Stimulated activated CD8-positive, alpha-beta memory T cell treated with anti-CD3 and anti-CD28 coated beads, Interleukin-4, amount 100 ng/mL, for 4 hours (primary cell): ENCODE measurements at regions not wholly inside any gene's neighbourhood (a gene's known extent, or its start where the extent isn't known, plus 50 kb on each side); places are given as distances from the start of the nearest gene placed in this dataset.
"Not testable (repeated sequence)": the region's sequence is repeated elsewhere in the genome, so short reads cannot be mapped to it uniquely, and the experiment has no call there.

ENCODE experiments used
- DNase-seq, 2 donors: peaks; one replicate each; pipeline ENCODE4 v3.0.0-alpha.2; 2020; ENCODE audit warnings: low read depth in 2 of 2, low spot score in 1 of 2

DNA sequence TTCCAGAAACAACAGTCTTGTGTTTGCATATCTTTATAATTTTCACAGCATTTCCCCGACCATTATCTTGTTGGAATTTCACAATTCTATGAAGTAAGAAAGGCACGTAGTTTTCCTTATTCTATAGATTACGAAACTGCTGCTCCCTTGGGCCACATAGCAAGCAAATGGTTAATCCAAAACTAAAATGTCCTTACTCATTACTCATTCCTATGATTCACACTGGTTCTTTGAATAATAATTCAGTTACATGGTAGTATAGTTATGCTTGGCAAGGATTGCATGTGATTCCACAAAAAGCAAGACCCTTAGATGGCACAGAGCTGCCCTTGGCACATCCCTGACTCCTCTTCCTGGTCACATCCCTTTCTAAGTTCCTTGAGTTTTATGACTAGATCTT lies 51.2 kb downstream of the OR13H1 start:
- DNase-seq: no peak

DNA sequence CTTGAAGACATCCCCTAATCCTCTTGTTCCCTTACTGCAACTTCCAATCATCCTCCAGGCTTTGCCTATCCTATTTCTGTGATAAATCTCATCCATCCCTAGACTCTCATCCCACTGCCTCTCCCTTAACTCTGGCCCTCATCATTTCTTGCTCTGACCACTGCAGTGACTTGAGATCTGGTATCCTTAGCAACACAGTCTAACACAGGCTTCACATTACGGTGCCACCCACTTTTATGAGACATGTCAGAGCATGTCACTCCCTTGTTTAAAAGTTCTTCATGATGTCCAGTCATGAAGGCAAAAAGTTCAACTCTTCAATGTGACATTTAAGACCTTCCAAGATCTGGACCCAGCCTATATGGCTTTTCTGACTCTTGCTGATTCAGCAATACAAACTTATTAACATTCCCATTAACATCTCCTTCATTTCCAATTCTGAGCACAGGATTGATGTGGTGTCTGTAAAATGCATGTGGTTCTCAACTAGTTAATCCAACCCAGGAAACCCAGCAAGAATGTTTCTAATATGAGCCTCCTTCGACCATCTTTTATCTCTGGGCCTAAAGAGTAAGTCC lies 64.0 kb downstream of the OR13H1 start:
- DNase-seq: no peak

DNA sequence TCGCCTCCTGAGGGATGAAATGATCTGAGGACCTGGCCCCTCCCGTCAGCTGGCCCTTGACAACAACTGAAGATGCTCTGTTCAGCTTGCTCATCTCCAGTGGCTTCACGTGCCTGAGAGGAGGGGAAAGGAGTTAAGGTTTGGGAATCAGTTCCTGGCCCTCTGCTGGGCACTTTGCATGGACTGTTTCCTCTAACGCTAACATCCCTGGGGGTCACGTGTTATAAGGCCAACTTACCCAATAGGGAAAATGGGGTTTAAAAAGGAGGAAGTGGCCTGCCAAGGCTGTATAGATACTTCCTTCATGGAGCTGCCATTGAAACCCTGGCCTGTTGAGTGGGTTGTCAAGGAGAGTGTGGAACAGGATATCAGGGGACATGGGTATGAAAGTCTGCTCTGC lies 65.6 kb downstream of the OR13H1 start:
- no peak for DNase-seq

DNA sequence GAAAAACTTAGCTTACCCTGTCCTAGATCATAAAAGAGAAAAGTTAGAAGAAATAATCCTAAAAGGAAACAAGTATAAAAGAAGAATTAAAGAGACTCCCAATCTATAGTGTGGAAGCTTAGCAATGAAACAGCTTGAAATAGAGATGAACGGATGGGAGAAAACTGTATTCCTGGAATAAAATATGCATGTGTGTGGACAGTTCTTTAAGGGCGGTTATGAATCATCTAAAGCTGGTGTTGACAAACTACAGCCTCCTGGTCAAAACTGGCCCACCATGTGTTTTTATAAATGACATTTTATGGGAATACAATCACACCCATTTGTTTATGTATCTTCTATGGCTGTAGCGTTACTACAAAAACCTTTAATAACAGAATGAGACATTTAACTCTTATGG lies 69.4 kb downstream of the OR13H1 start:
- no peak for DNase-seq

GRCh38 chrX:131614241-131614640 lies 70.4 kb downstream of the OR13H1 start:
- no peak for DNase-seq

- no peak for DNase-seq
These were observed 73.3 kb downstream of the OR13H1 start for GRCh38 chrX:131617182-131617581.

DNA sequence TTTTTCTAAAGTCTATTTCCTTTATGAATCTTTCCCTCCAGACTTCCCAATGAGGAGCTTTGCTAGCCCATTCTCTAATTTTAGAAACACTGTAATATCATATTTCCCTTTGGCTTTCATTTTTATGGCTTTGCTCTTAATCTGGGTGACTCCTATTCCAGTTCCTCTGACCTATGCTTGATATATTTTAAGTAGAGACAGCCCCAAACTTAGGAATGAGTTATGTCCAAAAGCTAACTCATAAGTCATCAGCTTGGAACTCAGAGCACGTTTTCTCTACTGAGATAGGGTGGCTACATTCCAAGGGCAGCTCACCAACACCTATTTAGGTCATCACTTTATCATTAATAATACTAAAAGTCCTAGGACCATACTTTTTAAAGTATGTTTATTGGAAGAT lies 77.8 kb downstream of the OR13H1 start:
- DNase-seq: no peak

- DNase-seq: no peak
These were observed 82.9 kb downstream of the OR13H1 start for GRCh38 chrX:131626681-131627296.

DNA sequence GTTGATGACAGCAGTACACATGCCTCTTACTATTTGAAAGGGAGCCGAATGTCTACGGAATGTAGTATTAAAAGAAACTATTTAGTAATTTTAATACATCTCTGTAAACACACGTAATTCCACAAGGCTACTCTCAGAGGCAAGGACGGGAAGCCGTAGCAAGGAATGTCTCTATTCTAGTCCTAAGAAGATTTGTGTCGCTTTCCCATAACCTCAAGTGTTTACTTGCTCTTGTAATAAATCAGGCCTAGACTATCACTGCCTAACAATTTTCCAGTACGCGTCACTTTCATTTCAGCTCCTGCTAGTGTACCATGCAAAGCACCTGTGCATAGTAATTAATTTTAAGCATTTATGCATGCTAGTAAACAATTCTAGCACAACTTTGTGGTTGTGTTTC lies 86.7 kb downstream of the OR13H1 start:
- no peak for DNase-seq

GRCh38 chrX:131633285-131633917 lies 89.5 kb downstream of the OR13H1 start:
- DNase-seq: no peak

- DNase-seq: no peak
These were observed 91.0 kb downstream of the OR13H1 start for GRCh38 chrX:131634900-131635299.

GRCh38 chrX:131646106-131646505 lies 102.2 kb downstream of the OR13H1 start:
- DNase-seq: no peak

DNA sequence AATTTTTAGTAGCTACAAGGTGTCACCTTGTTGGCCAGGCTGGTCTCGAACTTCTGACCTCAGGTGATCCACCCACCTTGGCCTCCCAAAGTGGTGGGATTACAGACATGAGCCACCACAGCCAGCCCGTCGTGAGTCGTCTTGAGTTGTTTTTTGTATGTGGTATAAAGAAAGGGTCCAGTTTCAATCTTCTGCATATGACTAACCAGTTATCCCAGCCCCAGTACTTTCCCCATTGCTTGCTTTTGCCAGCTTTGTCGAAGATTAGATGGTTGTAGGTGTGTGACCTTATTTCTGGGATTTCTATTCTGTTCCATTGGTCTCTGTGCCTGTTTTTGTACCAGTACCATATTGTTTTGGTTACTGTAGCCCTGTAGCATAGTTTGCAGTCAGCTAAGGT lies 105.9 kb downstream of the OR13H1 start:
- no peak for DNase-seq

DNA sequence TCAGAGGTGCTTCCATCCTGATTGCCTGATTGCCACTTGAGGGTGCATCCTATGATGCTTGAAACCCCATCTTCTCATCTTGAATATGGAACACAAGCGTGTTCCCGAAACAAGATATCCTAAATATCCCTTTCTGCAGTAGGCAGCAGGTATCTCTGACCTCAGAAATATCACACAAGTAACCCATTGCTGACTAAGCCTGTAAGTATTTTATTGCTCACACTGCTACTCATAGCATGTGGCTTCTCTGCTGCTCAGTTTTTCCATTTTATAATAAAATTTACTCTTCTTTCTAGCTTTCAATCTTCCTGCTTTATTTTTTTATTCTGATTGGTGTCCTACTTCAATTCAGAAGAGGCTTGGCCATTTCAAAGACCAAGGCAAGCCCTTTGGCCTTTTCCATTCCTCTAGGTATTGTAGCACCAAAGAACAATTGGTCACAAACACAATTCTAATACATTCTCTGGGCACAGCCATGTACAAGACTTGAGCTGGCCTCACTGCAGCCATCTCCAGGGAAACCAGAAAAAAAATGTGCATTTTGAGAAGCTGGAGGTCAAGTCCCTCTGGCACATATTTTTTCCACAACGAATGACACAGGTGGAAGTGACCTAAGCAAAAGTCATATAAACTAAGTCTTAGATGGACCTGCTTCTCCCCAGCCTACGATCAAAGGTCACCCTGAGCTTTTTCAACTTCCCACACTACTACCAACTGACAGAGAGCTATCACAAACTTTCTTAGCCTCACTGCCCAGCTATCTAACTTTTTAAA lies 107.0 kb downstream of the OR13H1 start:
- DNase-seq: no peak

GRCh38 chrX:131663726-131664125 lies 119.9 kb downstream of the OR13H1 start:
- not testable (repeated sequence) for DNase-seq

DNA sequence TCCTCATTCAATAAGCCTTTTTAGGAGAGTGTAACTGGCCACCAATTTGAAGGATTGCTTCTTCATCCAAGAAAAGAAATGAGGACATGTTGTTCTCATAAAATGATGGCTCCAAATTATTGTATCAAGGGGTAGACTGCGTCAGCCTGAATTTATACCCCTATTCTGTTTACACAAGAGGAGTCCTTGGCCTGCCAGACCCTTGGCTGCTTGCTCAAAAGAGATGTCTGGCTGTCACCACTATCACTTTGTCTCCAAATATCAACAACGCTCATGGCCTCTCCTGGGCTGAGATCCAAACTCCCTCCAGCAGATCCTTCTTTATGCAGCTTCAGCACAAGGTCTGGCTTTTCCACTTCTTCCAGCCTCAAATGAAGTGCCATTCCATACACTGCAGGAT lies 127.9 kb downstream of the OR13H1 start:
- no peak for DNase-seq

DNA sequence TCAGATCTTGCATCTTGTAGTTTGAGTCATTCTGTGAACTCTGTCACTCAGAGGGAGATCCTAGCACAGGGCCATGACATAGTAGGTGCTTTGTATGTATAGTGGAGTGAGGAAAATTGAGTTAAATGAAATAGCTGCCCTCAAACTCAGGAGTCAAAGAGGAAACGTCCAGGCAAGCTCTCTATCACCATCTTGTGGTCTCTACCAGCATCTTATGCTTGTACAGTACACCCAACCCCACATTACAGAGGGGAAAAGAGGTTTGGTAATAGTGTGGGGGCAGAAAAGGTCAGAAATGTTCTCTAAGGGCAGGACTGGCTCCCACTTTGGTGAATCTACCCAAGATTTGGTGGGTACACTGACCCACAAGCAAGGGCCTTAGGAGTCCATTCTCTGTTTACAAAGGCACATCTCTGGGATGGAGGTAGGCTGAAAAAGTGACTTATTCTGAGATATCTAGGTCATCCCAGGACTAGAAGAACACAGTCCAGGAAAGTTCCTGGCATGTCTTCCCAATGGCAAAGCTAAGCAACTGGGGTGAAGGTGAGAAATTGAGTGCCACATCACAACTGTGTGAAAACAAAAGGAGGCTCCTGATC lies 131.8 kb downstream of the OR13H1 start:
- no peak for DNase-seq

DNA sequence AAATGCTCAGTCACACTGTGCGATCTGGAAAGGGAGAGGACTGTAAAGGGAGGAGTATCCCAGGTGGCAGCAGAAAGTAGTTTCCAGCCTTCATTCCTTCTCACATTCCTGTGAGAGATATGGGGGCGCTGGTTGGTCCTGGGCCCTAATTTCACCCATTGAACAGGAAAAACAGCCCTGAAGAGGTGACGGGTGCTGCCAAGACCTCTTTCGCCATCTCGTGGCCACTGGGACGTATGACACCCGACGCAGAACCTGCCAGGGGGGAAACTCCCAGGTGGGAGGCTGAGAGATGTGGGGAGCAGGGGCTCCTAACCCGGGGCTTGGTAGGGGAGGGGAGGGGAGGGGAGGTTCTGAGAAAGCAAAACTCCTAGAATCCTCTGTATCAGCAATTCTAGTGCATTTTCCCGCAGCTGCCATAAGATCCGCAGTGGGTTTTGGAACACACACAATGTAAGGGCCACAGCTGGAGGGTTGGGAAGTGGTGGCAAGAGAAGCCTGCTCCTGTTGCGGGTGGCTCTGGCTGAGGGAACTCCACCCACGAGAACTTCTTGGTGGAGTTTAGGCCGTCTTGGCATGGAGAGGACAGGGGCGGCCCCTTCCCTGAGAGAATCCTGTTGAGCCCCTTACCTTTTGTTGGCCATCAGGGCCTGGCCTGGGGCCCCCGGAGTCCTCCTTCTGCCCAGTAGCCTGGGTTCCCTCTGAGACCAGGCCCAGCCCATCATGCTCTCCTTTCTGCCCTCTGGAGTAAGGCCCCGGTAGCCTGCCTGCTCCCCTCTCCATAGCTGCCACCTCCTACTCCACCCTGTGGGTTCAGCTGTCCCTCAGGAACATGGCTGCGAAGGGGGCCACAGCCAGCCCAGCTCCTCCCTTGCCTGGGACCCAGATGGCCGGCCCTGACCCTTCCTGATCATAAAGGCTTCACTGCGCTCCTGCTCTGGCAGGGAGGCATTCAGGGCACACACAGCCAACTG lies 134.1 kb downstream of the OR13H1 start:
- no peak for DNase-seq

DNA sequence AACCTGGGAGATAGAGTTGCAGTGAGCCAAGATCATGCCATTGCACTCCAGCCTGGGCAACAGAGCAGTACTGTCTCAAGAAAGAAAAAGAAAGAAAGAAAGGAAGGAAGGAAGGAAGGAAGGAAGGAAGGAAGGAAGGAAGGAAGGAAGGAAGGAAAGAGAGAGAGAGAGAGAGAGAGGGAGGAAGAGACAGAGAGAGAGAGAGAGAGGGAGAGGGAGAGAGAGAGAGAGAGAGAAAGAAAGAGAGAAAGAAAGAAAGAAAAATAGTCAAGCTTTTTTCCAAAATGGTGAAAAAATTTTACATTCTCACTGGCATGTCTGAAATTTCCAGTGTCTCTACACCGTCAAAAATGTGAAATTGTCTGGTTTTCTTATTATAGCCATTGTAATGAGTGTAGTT lies 138.9 kb downstream of the OR13H1 start:
- DNase-seq: not testable (repeated sequence)

GRCh38 chrX:131693359-131693758 lies 149.5 kb downstream of the OR13H1 start:
- DNase-seq: no peak

- DNase-seq: not testable (repeated sequence)
These were observed 153.1 kb downstream of the OR13H1 start for GRCh38 chrX:131696989-131697388.
